ENCODE measurements at regions not wholly inside any gene's neighbourhood (a gene's known extent, or its start where the extent isn't known, plus 50 kb on each side); places are given as distances from the start of the nearest gene placed in this dataset.

- DNase-seq = no peak
Observed at GRCh38 chr18:38386146-38386545, 820.5 kb upstream of the CELF4 start.

DNA sequence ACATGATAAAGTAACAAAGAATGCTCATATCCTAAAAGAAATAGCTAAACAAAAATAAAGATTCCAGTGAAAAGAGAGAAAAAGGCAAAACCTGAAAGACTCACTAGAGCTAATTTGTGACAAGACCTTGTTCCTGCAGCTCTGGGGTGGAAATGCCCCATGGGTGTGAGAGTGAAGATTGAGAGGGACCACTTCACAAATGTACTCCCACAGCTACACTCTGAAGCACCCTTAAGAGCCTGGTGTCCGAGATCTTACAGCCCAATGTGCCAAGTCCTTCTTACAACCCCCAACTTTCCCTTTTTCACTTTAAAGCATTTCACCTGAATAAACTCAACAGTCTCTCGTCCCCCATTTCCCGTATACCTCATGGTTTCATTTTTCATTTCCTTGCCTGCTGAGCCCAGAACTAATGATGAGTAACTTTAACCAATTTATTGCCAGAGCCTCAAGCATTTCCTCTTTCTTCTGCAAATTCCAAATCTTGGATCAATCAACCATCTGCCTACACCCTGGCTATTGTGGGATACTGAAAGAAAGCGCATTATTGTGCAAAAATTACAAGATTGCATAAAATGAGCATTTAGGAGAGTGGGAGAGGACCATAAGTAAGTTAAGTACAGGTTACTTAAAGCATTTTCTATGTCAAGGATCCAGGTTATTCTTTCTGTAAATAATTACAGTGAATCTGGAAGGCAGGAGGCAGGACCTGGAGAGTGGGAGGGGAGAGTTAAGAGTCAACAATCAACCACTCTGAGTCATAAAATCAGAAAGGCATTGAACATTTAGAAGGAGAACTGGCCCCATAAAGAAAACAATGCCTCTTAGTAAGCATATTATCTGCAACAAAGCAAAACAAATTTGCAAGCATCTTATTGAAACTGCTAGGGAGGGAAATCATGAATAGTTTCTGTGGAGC lies 804.4 kb upstream of the CELF4 start:
- no peak for DNase-seq

DNA sequence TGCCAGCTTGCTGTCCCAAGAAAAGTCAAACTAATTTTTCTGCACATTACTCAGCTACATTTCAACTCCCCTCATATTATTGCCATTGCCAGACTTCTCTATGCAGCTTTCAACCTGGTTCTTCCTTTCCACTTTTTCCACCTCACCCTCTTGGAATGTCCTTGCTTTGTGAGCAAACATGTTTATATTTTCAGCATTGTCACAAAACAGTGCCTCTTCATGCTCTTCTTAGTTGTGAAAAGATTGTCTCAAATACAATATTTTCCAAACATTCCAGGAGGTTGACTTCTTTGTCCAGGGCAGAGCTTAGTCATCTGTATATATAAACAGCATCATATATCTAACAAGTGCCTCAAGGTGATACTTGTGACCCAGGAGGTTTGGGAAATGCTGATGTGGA lies 803.3 kb upstream of the CELF4 start:
- no peak for DNase-seq

DNA sequence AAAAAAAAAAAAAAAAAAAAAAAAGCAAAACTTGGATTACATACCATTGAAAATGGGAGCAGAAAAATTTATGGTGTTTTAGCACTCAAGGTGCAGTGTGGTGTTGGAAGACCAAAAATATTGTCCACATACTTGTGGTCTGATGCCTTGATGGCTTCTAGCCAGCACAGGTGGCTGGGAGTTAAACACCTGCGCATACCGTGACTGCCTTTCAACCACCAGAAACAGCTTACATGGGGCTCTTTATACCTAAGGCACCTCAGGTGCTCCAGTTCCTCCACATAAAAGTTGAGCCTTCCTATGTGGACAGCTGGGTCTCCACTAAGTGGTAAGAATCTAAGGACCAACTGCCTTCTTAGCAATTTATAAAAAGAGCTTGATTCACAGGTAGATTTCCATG lies 802.6 kb upstream of the CELF4 start:
- DNase-seq = no peak

GRCh38 chr18:38367473-38367872 lies 801.9 kb upstream of the CELF4 start:
- DNase-seq = no peak

DNA sequence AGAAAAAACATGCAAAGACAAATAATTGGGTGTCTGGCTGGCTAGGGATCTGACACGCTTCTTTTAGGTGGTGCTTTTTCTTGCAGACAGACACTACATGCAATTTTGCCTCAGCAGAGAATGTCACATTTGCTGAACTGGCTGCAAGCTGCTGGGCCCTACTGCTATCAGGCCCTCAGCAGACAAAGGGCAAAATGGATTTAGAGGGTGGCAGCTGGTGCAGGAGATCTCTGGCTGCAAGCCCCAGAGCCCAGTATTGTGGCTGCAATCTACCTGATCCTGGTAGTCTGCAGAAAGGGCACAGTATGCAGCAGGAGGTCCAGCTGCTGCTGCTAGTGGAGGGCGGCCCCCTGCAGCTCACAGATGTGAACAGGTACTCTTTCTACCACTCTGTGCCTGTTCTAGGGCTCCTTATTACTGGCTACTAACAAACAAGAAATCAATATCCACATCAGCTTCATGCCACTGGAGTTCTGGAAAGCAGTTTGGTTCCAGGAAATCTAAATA lies 796.7 kb upstream of the CELF4 start:
- DNase-seq = no peak

- no peak for DNase-seq
Observed at GRCh38 chr18:38358805-38359657, 793.4 kb upstream of the CELF4 start.

- DNase-seq = no peak
Observed at GRCh38 chr18:38353149-38353548, 787.6 kb upstream of the CELF4 start.

DNA sequence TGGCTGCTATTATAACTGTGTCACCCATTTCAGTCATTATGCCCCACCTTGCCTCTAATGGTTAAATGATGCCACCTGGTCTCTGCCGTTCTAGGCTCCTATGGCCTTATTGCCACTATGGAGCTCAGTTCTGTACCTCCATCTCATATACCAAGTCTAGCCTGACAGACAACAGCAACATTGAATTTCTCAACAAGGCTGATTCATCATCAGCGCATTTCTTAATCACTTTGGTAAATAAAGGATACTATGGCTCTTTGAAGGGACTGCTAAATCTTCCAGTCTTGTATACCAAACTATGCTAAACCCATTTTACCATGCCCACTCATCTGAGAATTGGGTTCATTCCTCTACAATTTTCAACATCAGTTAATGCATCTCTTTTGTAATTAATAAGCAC lies 784.5 kb upstream of the CELF4 start:
- no peak for DNase-seq

- no peak for DNase-seq
Observed at GRCh38 chr18:38330573-38330972, 765.0 kb upstream of the CELF4 start.

DNA sequence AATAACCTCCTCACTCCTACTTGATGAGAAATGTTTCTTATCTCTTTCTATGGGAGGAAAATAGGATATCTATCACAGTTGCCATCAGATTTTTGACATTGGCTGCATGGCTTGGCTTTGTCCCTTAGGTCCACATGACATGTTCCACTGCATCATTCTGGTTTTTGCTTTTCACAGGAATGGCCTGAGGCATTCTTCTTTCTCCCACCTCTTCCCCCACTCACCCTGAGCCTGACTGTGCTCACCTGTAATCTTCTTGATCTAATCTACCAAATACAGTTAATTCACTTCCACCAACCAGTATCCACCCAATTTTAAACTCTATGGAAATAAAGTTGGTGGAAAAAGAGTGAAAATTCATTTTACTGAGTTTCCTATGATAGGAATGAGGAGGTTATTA lies 763.5 kb upstream of the CELF4 start:
- no peak for DNase-seq

DNA sequence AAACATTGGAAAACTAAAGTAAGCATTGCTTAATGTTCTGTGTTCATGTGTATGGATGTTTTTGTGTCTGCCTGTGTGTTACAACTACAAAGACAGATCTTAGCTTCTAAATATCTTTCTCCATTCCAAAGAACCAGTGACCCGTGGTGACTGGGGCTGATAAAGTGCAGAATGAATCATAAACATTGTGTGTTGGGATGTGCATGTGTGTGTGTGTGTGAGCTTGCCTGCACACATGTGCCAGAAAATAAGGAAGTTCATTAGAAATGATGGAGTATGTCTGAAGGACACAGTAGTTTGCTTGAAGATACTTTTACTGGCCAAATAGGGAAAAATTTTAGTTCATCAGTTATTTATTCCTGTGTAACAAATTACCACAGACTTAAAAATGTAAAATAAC lies 756.6 kb upstream of the CELF4 start:
- no peak for DNase-seq

- no peak for DNase-seq
Observed at GRCh38 chr18:38321262-38321661, 755.7 kb upstream of the CELF4 start.

GRCh38 chr18:38318416-38318815 lies 752.8 kb upstream of the CELF4 start:
- no peak for DNase-seq

GRCh38 chr18:38313831-38314230 lies 748.2 kb upstream of the CELF4 start:
- DNase-seq = no peak

DNA sequence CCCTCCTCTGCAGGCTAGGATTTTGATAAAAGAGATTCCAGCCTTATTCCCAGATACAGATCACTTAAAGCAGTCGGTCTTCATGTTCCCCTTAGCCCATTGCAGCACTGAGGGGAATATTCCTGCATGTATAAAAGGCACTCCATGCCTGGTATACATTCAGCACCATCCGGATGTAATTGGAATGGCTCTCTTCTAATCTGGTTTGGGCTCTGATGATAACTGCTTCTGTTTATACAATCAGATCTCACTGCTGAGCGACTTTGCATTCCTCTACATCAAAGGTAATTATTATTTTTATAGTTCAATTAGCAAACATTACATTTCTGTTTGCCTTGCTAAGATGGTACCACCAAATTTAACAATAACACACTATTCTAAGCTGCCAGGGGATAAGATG lies 746.9 kb upstream of the CELF4 start:
- no peak for DNase-seq

DNA sequence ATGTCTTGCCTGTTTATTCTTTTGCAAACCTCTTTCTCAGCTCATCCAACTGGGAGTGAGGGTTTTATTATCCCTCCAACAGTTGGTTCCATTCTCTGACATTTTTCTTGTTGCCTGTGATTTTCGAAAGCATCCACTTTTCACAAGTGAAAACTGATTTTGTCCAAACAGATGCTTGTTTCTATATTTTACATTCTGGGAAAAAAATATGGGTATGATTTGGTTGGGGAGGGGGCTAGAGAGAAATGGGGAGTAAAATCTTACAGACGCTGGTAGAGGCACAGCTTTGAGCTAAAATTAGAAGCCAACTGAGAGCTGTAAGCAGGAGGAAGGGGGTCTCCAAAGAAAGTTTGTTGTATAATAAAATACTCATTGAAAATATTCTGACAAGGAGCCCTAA lies 745.3 kb upstream of the CELF4 start:
- no peak for DNase-seq

- DNase-seq = no peak
Observed at GRCh38 chr18:38307914-38308313, 742.3 kb upstream of the CELF4 start.

- no peak for DNase-seq
Observed at GRCh38 chr18:38305961-38306360, 740.4 kb upstream of the CELF4 start.

GRCh38 chr18:38301621-38302020 lies 736.0 kb upstream of the CELF4 start:
- no peak for DNase-seq

DNA sequence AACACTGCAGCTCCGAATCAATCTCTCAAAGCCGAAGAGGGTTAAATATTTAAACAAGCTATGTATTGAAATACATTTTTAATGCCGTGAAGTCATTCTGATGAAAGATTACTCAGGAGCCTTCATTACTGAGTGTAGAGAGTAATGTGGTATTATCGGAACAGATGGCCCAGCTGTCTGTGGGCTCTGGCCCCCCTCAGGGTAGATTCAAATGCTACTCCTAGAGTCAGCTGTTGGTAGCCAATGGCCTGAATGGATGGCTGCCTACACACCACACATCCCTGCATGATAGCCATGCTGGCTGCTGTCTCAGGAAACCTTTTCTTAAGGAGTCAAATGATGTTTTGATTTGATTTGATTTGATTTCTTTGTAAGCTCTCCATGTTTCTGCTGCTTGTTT lies 732.3 kb upstream of the CELF4 start:
- no peak for DNase-seq

GRCh38 chr18:38290229-38290628 lies 724.6 kb upstream of the CELF4 start:
- no peak for DNase-seq

DNA sequence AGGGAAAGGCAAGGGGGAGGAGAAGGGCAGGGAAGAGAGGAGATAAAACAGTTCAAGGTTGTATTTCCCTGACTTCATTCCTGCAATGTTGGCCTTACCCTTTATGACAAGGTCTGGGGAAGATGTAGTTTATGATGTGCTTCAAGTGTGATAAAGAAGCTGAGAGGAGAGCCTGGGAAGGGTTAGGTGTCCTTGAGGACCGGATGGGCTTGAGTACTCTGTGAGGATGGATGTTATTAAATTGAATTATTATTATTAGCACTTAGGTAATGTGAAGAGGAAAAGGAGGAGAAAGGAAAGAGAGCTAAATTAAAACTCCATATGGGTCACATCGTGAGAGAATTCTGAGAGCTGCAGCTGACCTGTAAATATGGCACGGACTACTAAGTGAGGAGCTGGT lies 719.4 kb upstream of the CELF4 start:
- DNase-seq = no peak

- no peak for DNase-seq
Observed at GRCh38 chr18:38263066-38263465, 697.5 kb upstream of the CELF4 start.
